Liver (tissue), 8 donors: ENCODE measurements at regions not wholly inside any gene's neighbourhood (a gene's known extent, or its start where the extent isn't known, plus 50 kb on each side); places are given as distances from the start of the nearest gene placed in this dataset.

Experiments
- DNase-seq: peaks from one replicate; pipeline ENCODE4 v3.0.0-alpha.2; 2017; ENCODE audit warnings: low spot score
- H3K27ac ChIP-seq, 2 donors: one replicate each; pipeline ENCODE4 v1.7.0; 2013; ENCODE audit warnings: inconsistent platforms in 2 of 2, low read length in 2 of 2, control low read depth in 1 of 2, low read depth in 1 of 2, mild to moderate bottlenecking in 1 of 2
- H3K27me3 ChIP-seq, 4 donors: one replicate each; pipeline versions ENCODE4 v1.6.1 to v1.7.0; 2013; ENCODE audit warnings: low read length in 3 of 4, inconsistent platforms in 1 of 4, mild to moderate bottlenecking in 1 of 4, moderate library complexity in 1 of 4; ENCODE audit not compliant: control insufficient read depth in 4 of 4, insufficient read depth in 4 of 4
- H3K36me3 ChIP-seq, 4 donors: one replicate each; pipeline versions ENCODE4 v1.6.1 to v1.7.0; 2013; ENCODE audit warnings: low read length in 3 of 4, mild to moderate bottlenecking in 3 of 4, low read depth in 1 of 4, moderate library complexity in 1 of 4; ENCODE audit not compliant: control insufficient read depth in 4 of 4, insufficient read depth in 3 of 4
- H3K4me1 ChIP-seq, 4 donors: one replicate each; pipeline versions ENCODE4 v1.6.1 to v1.7.0; 2013; ENCODE audit warnings: low read length in 3 of 4, mild to moderate bottlenecking in 3 of 4, moderate library complexity in 1 of 4; ENCODE audit not compliant: control insufficient read depth in 4 of 4, insufficient read depth in 4 of 4
- H3K4me3 ChIP-seq, 3 donors: one replicate each; pipeline versions ENCODE4 v1.6.1 to v1.7.0; 2013; ENCODE audit warnings: low read length in 3 of 3, control low read depth in 1 of 3, low read depth in 1 of 3, mild to moderate bottlenecking in 1 of 3
- H3K9ac ChIP-seq, 2 donors: one replicate each; pipeline ENCODE4 v1.7.0; 2013; ENCODE audit warnings: low read length in 2 of 2, mild to moderate bottlenecking in 2 of 2, moderate library complexity in 2 of 2, control low read depth in 1 of 2, low read depth in 1 of 2
- H3K9me3 ChIP-seq, 4 donors: one replicate each; pipeline versions ENCODE4 v1.6.1 to v1.7.0; 2013; ENCODE audit warnings: low read length in 3 of 4; ENCODE audit not compliant: control insufficient read depth in 4 of 4
- EGR1 ChIP-seq, 2 donors: IDR thresholded peaks; 2 replicates each; pipeline ENCODE4 v1.6.1; 2016 to 2018; ENCODE audit warnings: antibody characterized with exemption in 2 of 2, low read depth in 2 of 2
- FOXA1 ChIP-seq: IDR thresholded peaks from 2 replicates; pipeline ENCODE4 v1.6.1; 2016; ENCODE audit warnings: antibody characterized with exemption
- FOXA2 ChIP-seq: IDR thresholded peaks from 2 replicates; pipeline ENCODE4 v1.6.1; 2016; ENCODE audit warnings: antibody characterized with exemption
- GABPA ChIP-seq, 2 donors: IDR thresholded peaks in 1 of 2; conservative IDR thresholded peaks in 1 of 2; 2 replicates each; pipeline ENCODE4 v1.6.1; 2016; ENCODE audit warnings: antibody characterized with exemption in 2 of 2, mild to moderate bottlenecking in 1 of 2, moderate library complexity in 1 of 2
- HNF4A ChIP-seq, 2 donors: conservative IDR thresholded peaks; 2 replicates each; pipeline ENCODE4 v1.6.1; 2016; ENCODE audit warnings: antibody characterized with exemption in 2 of 2, mild to moderate bottlenecking in 2 of 2
- HNF4G ChIP-seq: IDR thresholded peaks from 2 replicates; pipeline ENCODE4 v1.6.1; 2016; ENCODE audit warnings: antibody characterized with exemption
- JUND ChIP-seq, 2 donors: IDR thresholded peaks; 2 replicates each; pipeline ENCODE4 v1.6.1; 2016; ENCODE audit warnings: antibody characterized with exemption in 2 of 2
- RAD21 ChIP-seq, 2 donors: IDR thresholded peaks; 2 replicates each; pipeline ENCODE4 v1.6.1; 2016; ENCODE audit warnings: antibody characterized with exemption in 2 of 2, mild to moderate bottlenecking in 2 of 2
- RXRA ChIP-seq, 2 donors: IDR thresholded peaks; 2 replicates each; pipeline ENCODE4 v1.6.1; 2017 to 2018; ENCODE audit warnings: antibody characterized with exemption in 2 of 2, mild to moderate bottlenecking in 1 of 2
- TAF1 ChIP-seq: conservative IDR thresholded peaks from 2 replicates; pipeline ENCODE4 v1.6.1; 2016; ENCODE audit warnings: antibody characterized with exemption, mild to moderate bottlenecking
- WGBS: extraction: QIAGEN DNeasy Blood & Tissue Kit; methylation state at CpG from one replicate; pipeline ENCODE4 v1.1.7; 2013; 5-methylcytosine and 5-hydroxymethylcytosine counted together
- TF ChIP-seq, protein P1 (sequence below): IDR thresholded peaks from 2 replicates; pipeline ENCODE4 v1.6.1; 2016; ENCODE audit warnings: antibody characterized with exemption
- TF ChIP-seq, protein P2 (sequence below): IDR thresholded peaks from 2 replicates; pipeline ENCODE4 v1.6.1; 2016; ENCODE audit warnings: antibody characterized with exemption, mild to moderate bottlenecking
- TF ChIP-seq, protein P3 (sequence below): IDR thresholded peaks from 2 replicates; pipeline ENCODE4 v1.6.1; 2016; ENCODE audit warnings: antibody characterized with exemption
- TF ChIP-seq, protein P4 (sequence below): IDR thresholded peaks from 2 replicates; pipeline ENCODE4 v1.6.1; 2016; ENCODE audit warnings: antibody characterized with exemption
- TF ChIP-seq, protein P5 (sequence below): fragments of 150-350 bp; IDR thresholded peaks from 2 replicates; pipeline ENCODE4 v1.5.1; 2017; ENCODE audit warnings: improper control_type of control experiment, low read depth, low read length; ENCODE audit not compliant: missing input control
- donor health status: healthy.
- donor health status: healthy.
- donor health status: healthy.
- donor health status: healthy.
- donor health status: healthy.

DNA sequence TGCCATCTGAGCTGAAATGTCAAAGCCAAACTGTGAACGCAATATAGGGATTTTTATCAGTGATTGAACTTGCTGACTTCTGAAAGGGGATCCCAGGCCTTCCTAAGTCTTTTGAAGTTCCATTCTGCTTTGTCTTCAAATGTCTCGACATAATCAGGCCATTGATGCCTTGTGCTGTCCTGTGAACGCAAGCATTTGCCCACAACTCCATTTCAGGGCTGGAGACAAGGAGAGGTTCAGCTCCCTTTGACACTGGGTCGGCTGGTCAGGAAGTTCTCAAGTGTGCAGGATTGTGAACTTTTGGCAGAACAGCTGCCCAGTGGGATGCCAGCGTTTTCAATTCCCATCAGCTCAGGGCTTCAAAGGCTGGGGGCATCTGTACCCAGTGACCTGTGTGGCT, 345.3 kb downstream of the NUAK1 start (continued):
- TF ChIP-seq, protein P1, sequence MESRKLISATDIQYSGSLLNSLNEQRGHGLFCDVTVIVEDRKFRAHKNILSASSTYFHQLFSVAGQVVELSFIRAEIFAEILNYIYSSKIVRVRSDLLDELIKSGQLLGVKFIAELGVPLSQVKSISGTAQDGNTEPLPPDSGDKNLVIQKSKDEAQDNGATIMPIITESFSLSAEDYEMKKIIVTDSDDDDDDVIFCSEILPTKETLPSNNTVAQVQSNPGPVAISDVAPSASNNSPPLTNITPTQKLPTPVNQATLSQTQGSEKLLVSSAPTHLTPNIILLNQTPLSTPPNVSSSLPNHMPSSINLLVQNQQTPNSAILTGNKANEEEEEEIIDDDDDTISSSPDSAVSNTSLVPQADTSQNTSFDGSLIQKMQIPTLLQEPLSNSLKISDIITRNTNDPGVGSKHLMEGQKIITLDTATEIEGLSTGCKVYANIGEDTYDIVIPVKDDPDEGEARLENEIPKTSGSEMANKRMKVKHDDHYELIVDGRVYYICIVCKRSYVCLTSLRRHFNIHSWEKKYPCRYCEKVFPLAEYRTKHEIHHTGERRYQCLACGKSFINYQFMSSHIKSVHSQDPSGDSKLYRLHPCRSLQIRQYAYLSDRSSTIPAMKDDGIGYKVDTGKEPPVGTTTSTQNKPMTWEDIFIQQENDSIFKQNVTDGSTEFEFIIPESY = no peak
- no peak for TF ChIP-seq EGR1 (IDR thresholded peaks at IDR 0.05; ENCODE audit: low read depth in 2 of 2)

DNA sequence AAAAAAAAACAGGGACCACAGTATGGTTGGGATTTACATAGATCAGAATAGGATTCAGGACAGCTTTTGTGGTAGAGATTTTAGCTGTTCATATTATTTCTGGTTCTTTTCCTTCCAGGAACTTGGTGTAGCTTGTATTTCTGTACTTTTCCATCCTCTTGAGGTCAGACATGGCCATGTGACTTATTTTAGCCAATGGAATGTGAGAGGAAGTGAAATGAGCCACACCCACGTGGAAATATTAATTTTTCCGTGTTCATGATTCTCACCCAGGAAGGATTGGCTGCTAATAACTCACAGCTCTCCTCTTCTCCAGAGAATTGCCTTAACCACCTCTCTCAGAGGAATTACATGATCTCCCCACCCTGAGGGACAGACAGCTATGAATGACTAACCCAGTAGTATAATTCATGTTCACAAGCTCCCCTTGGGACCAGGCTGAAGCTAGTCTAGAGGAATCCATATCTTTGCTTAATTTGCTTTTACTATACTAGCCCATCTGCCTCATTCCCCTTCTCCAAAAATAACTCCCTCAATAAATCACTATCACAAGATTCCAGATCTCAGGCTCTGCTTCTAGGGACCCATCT, 340.4 kb downstream of the NUAK1 start:
- H3K4me1 ChIP-seq = no peaks in the 10 kb centered on the region
- WGBS = 73% methylated on average over 2 of the region's 2 CpGs
- no peak for DNase-seq
- no peak overlapping the region for H3K9ac ChIP-seq
- H3K27me3 ChIP-seq = no peaks in the 10 kb centered on the region
- H3K36me3 ChIP-seq = no peaks in the 10 kb centered on the region
- no peak overlapping the region for H3K4me3 ChIP-seq
- no peaks in the 10 kb centered on the region for H3K9me3 ChIP-seq
- TF ChIP-seq, protein P2, sequence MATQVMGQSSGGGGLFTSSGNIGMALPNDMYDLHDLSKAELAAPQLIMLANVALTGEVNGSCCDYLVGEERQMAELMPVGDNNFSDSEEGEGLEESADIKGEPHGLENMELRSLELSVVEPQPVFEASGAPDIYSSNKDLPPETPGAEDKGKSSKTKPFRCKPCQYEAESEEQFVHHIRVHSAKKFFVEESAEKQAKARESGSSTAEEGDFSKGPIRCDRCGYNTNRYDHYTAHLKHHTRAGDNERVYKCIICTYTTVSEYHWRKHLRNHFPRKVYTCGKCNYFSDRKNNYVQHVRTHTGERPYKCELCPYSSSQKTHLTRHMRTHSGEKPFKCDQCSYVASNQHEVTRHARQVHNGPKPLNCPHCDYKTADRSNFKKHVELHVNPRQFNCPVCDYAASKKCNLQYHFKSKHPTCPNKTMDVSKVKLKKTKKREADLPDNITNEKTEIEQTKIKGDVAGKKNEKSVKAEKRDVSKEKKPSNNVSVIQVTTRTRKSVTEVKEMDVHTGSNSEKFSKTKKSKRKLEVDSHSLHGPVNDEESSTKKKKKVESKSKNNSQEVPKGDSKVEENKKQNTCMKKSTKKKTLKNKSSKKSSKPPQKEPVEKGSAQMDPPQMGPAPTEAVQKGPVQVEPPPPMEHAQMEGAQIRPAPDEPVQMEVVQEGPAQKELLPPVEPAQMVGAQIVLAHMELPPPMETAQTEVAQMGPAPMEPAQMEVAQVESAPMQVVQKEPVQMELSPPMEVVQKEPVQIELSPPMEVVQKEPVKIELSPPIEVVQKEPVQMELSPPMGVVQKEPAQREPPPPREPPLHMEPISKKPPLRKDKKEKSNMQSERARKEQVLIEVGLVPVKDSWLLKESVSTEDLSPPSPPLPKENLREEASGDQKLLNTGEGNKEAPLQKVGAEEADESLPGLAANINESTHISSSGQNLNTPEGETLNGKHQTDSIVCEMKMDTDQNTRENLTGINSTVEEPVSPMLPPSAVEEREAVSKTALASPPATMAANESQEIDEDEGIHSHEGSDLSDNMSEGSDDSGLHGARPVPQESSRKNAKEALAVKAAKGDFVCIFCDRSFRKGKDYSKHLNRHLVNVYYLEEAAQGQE = no peak
- TF ChIP-seq RXRA (IDR thresholded peaks at IDR 0.05) (no peak), HNF4G (no peak), EGR1 (IDR thresholded peaks at IDR 0.05; ENCODE audit: low read depth in 2 of 2) (no peak), FOXA1 (no peak), FOXA2 (no peak), HNF4A (conservative IDR thresholded peaks at IDR 0.05) (no peak), RAD21 (IDR thresholded peaks at IDR 0.05) (no peak), TAF1 (no peak), JUND (IDR thresholded peaks at IDR 0.05) (no peak), GABPA (IDR thresholded peaks at IDR 0.05 in 1 of 2, conservative IDR thresholded peaks at IDR 0.05 in 1 of 2) (no peak)
- TF ChIP-seq, protein P3, sequence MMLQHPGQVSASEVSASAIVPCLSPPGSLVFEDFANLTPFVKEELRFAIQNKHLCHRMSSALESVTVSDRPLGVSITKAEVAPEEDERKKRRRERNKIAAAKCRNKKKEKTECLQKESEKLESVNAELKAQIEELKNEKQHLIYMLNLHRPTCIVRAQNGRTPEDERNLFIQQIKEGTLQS = no peak
- TF ChIP-seq, protein P4, sequence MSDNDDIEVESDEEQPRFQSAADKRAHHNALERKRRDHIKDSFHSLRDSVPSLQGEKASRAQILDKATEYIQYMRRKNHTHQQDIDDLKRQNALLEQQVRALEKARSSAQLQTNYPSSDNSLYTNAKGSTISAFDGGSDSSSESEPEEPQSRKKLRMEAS = no peak
- TF ChIP-seq, protein P5, sequence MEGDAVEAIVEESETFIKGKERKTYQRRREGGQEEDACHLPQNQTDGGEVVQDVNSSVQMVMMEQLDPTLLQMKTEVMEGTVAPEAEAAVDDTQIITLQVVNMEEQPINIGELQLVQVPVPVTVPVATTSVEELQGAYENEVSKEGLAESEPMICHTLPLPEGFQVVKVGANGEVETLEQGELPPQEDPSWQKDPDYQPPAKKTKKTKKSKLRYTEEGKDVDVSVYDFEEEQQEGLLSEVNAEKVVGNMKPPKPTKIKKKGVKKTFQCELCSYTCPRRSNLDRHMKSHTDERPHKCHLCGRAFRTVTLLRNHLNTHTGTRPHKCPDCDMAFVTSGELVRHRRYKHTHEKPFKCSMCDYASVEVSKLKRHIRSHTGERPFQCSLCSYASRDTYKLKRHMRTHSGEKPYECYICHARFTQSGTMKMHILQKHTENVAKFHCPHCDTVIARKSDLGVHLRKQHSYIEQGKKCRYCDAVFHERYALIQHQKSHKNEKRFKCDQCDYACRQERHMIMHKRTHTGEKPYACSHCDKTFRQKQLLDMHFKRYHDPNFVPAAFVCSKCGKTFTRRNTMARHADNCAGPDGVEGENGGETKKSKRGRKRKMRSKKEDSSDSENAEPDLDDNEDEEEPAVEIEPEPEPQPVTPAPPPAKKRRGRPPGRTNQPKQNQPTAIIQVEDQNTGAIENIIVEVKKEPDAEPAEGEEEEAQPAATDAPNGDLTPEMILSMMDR = no peak
- TF ChIP-seq, protein P1 = no peak
- H3K27ac ChIP-seq = no peak overlapping the region
